ENCODE measurements at regions not wholly inside any gene's neighbourhood (a gene's known extent, or its start where the extent isn't known, plus 50 kb on each side); places are given as distances from the start of the nearest gene placed in this dataset.

DNA sequence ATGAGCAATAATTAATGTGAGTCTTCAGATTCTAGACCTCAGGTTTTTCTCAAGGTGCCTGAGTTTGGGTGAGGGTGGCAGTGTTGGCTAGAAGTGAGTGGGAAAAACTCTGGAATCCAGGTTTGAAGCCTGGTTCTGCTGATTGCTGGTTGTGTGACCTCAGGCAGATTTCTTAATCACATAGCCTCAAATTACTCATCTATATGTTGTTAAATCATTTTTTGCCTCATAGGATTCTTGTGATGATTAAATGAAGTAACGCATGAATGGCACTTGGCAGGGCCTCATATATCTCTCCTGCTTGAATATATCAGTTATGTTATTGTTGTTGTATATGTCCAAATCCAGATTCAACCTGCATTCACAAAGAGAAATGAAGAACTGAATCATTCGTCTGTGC is 60.5 kb downstream of the NR2F2 start:
- DNase-seq (ENCODE audit: low spot score in 2 of 2) (no peak), ATAC-seq (no peak)
- Mint-ChIP-seq H3K4me1 (no peaks in the 10 kb centered on the region), H3K27ac (no peak overlapping the region), H3K4me3 (no peak overlapping the region), H3K36me3 (no peaks in the 10 kb centered on the region), H3K9me3 (no peaks in the 10 kb centered on the region)

DNA sequence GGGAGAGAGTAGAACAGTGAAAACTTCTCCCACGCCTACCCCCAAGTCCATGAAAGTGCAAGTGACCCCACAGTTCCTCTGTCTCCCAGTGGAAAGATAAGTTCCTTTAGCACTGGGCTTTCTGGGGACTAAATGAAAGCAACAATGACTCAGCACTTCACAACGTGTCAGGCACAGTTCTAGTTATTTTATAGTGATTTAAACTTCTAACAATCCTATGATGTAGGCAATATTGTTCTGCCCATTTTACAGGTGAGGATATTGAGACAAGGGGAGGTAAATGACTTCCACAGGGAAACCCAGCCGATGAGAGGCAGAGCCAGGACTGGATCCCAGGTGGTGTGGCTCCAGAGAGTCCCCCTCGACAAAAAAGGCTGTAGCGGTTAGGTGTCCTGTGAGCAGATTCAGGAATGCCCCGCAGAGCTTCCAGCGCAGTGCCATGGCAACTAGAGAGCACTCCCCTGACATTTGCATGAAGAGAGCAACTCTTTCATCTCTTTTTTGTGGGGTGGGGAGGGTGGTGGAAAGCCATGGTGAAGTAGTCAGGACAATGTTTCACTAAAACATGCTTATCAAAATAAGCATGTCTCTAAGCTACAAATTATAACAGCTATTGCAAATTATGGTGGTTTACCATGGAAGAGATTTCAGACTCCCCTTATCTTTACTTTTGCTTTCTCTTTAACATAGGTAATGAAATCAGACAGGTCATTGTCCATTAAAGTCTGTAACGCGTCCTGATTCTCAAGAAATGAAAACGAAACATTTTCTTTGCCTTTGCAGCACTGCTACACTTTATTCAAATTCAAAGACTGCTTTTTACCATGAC is 62.1 kb downstream of the NR2F2 start:
- Mint-ChIP-seq H3K9me3 (no peaks in the 10 kb centered on the region), H3K27ac (no peak overlapping the region), H3K36me3 (no peaks in the 10 kb centered on the region), H3K4me1 (no peaks in the 10 kb centered on the region), H3K4me3 (no peak overlapping the region)
- ATAC-seq (no peak), DNase-seq (ENCODE audit: low spot score in 2 of 2) (no peak)

DNA sequence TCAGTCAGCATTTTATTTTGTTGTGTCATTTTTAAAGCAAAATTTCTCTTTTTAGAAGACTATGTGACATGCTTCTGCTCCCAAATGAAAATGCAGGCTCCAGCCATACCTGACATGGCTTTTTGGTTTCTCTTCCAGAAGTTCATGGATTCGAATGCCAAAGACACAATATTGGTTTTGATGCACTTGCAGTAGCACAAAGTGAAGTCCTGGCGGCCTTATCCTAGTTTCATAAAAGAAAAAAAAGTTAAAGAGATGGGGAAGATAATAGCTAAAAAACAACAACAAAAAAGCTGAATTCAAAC is 62.7 kb downstream of the NR2F2 start:
- Mint-ChIP-seq H3K4me3 (no peak overlapping the region), H3K36me3 (no peaks in the 10 kb centered on the region), H3K9me3 (no peaks in the 10 kb centered on the region), H3K27ac (no peak overlapping the region), H3K4me1 (no peaks in the 10 kb centered on the region)
- ATAC-seq: no peak
- DNase-seq (ENCODE audit: low spot score in 2 of 2): no peak

DNA sequence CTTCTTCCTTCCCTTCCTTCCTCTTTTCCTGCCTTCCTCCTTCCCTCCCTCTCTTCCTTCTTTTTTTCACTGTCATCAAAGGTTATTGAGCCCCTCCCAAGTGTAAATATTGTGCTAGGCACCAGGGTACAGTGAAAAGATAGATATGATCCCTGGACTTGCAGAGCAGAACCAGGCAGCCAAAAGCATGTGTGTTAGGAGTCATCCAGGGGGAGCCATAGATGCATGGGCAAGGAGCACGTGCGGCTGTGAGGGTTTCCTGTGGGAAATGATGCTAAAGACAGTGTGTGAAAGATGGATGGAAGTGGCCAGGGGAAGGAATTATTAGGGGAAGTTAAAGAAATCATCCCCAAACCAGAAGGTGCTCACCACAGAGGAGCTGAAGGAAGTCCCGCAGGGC is 65.2 kb downstream of the NR2F2 start:
- ATAC-seq (no peak), DNase-seq (ENCODE audit: low spot score in 2 of 2) (no peak)
- H3K4me3 Mint-ChIP-seq: no peak overlapping the region
- no peaks in the 10 kb centered on the region for H3K36me3 Mint-ChIP-seq
- no peaks in the 10 kb centered on the region for H3K4me1 Mint-ChIP-seq
- H3K27ac Mint-ChIP-seq: no peak overlapping the region
- H3K9me3 Mint-ChIP-seq: no peaks in the 10 kb centered on the region

DNA sequence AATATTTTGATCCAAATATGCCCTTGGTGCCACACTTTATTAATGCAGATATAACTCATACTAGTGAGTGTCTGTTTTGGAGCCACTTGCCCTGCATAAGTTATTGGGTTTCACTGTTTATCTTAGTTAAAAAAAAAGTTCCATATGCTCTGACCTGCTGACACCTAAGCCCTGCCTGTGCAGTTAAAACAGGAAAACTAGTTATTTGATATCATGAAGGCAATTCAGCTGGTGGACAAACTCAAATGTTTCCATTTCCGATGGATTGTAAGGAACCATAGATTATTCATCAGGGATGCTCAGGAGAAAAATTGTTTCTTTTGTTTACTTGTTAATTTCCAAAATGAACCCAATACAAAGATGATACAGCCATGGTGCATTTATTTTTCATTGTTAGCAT is 68.3 kb downstream of the NR2F2 start:
- no peaks in the 10 kb centered on the region for H3K4me1 Mint-ChIP-seq
- H3K36me3 Mint-ChIP-seq: no peaks in the 10 kb centered on the region
- H3K27ac Mint-ChIP-seq: no peak overlapping the region
- no peak for ATAC-seq
- H3K4me3 Mint-ChIP-seq: no peak overlapping the region
- DNase-seq (ENCODE audit: low spot score in 2 of 2): no peak
- H3K9me3 Mint-ChIP-seq: peaks cover 3% of the 10 kb centered on the region

DNA sequence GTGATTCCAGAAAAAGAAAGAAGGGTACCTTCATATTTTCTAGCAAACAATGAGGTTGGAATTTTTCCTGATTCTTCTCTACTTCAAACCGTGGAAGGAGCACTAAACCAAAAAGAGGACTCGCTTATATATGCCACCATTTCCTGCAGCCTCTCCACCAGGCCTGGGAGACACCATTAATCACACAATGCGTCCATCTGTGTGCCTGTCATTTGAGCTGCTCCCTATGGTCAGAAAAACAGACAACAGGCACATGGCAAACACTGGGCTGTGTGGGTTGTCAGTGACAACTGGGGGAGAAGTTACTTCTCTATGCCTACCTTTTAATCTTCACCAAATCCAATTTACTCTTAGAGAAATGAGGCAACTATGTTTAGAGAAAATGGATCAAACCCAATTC is 71.9 kb downstream of the NR2F2 start:
- DNase-seq (ENCODE audit: low spot score in 2 of 2) (no peak), ATAC-seq (no peak)
- Mint-ChIP-seq H3K4me1 (no peaks in the 10 kb centered on the region), H3K9me3 (peaks cover 3% of the 10 kb centered on the region), H3K27ac (no peak overlapping the region), H3K4me3 (no peak overlapping the region), H3K36me3 (no peaks in the 10 kb centered on the region)

DNA sequence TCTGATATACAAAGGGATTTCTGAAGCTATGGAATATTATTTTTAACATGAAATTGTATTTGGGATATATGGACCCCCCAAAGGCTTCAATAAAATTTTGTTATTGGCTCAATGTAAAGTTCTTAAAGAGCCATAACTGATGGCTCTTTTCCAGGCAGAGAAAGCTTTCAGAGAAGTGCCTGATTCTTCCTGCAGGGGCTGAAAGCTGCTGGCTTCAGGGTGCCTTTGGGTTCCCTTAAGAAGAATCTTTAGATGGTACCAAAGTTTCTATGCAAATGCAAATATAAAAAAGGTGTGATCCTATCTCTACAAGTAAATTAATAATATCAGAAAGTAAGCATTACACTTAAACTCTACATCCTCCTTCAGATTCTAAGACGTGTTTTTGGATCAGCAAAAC is 72.6 kb downstream of the NR2F2 start:
- Mint-ChIP-seq H3K9me3 (peaks cover 3% of the 10 kb centered on the region), H3K27ac (no peak overlapping the region), H3K4me1 (no peaks in the 10 kb centered on the region), H3K4me3 (no peak overlapping the region), H3K36me3 (no peaks in the 10 kb centered on the region)
- DNase-seq (ENCODE audit: low spot score in 2 of 2) (no peak), ATAC-seq (no peak)

DNA sequence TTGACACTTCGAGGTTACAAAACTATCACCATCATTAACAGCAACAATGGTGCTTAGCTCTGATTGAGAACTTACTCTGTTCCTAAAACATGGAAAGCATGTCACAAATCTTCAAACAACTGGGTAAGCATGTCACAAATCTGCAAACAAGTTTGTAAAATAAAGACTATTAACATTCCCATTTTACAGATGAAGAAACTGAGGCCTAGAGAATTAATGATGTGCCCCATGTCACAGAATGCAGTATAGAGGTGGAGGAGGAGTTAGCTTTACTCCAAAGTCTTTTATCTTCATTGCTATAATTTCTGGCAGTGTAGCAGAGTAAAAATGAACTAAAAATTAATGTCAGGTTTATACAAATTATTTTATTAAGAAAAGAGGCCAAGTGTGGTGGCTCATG is 73.4 kb downstream of the NR2F2 start:
- Mint-ChIP-seq H3K4me3 (no peak overlapping the region), H3K4me1 (no peaks in the 10 kb centered on the region), H3K36me3 (no peaks in the 10 kb centered on the region), H3K9me3 (peaks cover 3% of the 10 kb centered on the region), H3K27ac (no peak overlapping the region)
- ATAC-seq: no peak
- no peak for DNase-seq (ENCODE audit: low spot score in 2 of 2)

DNA sequence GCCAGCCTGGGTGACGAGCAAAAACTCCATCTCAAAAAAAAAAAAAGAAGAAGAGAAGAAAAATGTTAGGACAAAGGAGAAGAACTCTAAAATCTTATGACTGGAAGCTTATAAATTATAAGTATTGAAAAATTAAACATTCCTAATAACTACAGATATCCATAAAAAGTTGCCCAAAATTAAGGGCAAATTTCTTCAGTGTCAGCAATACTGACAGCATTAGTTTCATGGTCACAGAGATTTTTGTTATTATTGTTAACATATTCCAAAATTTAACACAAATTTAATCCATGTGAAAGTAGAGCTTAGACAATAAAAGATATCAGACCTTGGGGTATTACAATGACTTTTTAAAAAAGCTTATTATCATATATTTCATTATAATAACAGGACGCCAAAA is 74.1 kb downstream of the NR2F2 start:
- H3K4me3 Mint-ChIP-seq: no peak overlapping the region
- no peaks in the 10 kb centered on the region for H3K36me3 Mint-ChIP-seq
- H3K4me1 Mint-ChIP-seq: no peaks in the 10 kb centered on the region
- peaks cover 3% of the 10 kb centered on the region for H3K9me3 Mint-ChIP-seq
- no peak for DNase-seq (ENCODE audit: low spot score in 2 of 2)
- H3K27ac Mint-ChIP-seq: no peak overlapping the region
- no peak for ATAC-seq

DNA sequence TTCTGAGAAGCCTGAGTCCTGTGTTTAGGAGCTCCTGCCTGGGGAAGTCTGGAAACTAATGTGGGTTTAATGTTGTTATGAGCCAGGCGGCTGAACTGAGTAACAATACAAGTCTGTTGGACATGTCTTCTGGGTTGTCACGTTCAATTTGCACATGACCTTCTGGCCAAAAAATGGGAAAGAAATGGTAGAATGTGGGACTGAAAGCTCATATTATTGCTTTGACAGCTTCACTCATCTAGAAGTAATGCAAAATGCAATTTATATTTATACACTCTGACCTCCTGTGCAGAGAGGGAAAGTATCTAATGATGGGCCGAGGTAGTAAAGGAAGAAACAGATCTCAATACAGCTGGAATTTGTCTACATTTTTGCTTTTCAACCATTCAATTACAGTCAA is 75.8 kb downstream of the NR2F2 start:
- Mint-ChIP-seq H3K36me3 (no peaks in the 10 kb centered on the region), H3K27ac (no peak overlapping the region), H3K4me3 (no peak overlapping the region), H3K9me3 (peaks cover 3% of the 10 kb centered on the region), H3K4me1 (no peaks in the 10 kb centered on the region)
- no peak for DNase-seq (ENCODE audit: low spot score in 2 of 2)
- ATAC-seq: no peak

DNA sequence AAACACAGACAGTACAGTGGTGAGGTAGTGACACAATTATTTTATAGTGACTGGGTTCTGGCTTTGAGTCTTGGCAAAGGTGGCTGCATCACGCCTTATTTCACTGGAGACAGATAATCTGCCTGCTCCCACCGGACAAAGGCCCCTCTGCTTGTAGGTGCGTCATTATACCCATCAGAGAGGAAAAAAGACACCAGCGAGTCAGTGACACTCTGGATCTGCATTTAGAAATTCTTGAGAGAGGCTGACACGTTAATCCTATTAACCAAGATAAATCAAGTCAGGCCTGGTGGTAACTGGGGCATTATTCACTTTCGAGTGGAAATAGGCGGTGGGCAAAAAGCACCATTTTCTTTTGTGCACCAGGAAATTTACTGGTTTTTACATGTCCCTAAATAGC is 76.2 kb downstream of the NR2F2 start:
- Mint-ChIP-seq H3K36me3 (no peaks in the 10 kb centered on the region), H3K4me1 (no peaks in the 10 kb centered on the region), H3K9me3 (peaks cover 3% of the 10 kb centered on the region), H3K4me3 (no peak overlapping the region), H3K27ac (no peak overlapping the region)
- DNase-seq (ENCODE audit: low spot score in 2 of 2): no peak
- no peak for ATAC-seq

DNA sequence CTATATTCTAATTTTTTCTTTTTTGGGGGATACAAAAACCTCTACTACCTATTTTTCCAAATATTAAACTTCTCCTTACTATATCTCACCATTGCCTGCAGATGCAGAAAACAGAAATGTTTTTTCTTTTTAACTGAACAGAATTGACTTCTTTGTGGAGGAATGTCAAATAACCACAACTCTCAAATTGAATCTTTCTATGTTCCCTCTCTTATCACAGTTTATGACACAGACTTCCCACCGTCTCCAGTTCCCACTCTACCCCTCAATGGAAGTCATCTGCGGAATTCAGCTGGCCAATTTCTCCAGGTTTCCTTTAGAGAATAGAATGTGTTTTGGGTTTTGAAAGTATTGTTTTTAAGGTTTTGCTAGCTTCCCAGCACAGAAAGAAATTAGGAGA is 77.0 kb downstream of the NR2F2 start:
- Mint-ChIP-seq H3K4me1 (no peaks in the 10 kb centered on the region), H3K9me3 (no peaks in the 10 kb centered on the region), H3K27ac (no peak overlapping the region), H3K4me3 (no peak overlapping the region), H3K36me3 (no peaks in the 10 kb centered on the region)
- ATAC-seq (no peak), DNase-seq (ENCODE audit: low spot score in 2 of 2) (no peak)

DNA sequence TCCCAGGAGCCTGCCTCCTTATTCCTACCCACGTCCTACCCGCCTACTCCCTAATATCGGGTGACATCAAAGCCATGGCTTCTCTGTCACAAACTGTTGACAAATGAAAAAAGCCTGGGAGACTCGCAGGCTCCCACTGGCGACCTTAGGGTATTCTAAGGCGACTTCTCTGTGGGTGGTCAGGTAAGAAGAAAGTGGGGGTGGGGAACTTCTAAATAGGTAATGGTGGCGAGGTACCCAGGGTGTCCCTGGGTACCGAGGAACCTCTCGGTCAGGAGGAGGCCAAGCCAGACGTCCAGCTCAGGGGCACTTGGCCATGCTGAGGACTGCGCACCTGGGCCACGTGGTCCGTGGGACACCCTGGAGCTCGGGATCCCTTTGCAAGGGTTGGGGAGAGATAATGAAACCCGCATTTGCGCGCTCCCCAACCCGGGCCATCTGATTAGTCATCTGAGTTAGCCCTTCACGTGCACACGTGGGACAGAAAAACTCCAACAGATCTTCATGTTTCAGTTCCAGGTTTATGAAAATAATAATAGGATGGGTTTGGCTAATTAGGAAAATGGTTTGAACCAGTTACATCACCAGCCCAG is 78.2 kb downstream of the NR2F2 start:
- Mint-ChIP-seq H3K36me3 (no peaks in the 10 kb centered on the region), H3K4me3 (no peak overlapping the region), H3K9me3 (no peaks in the 10 kb centered on the region), H3K4me1 (no peaks in the 10 kb centered on the region), H3K27ac (no peak overlapping the region)
- ATAC-seq (no peak), DNase-seq (ENCODE audit: low spot score in 2 of 2) (no peak)

DNA sequence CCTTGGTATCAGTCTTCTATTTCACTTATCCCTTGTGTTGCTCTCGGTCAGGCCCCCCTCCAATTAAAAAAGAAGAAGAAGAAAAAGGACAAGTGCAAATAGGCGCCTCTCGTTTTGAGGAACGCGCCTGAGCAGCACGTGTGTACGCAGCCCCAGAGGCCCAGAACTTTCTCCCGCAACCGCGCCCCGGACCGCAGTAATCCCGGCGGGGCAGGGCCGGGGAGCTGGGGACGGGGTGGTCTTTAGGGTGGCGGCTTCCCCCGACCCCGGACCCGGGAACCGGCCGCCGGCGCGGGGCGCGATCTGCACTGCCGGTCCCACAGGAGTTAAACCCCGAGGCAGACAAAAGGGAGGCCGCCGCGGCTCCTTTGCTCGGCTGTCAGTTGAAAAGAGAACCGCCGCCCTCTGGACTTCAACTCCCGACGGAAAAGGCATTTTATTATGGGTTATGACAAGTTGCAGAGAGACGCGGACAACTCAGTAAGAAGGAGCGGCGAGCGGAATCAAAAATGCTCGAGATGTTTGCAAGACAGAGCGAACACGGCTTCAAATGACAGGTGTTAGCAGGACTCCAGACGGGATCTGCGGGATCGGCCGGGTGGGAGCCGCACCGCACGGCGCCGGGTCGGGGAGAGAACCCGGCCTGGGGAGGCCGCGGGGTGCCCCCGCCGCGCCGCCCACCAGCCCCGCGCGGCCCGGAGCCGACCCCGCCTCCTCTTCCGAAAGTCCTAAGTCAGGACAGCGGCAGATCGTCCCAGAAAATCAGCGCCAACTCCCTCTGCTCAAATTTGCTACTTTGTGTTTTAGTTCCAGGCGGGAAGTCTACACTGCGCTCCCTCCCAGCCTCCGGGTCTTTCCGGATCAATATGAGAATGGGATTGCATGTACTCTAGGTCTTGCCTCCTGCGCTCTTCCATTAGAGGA is 79.0 kb downstream of the NR2F2 start:
- ATAC-seq (no peak), DNase-seq (ENCODE audit: low spot score in 2 of 2) (no peak)
- no peak overlapping the region for H3K4me3 Mint-ChIP-seq
- no peaks in the 10 kb centered on the region for H3K9me3 Mint-ChIP-seq
- no peaks in the 10 kb centered on the region for H3K4me1 Mint-ChIP-seq
- H3K36me3 Mint-ChIP-seq: no peaks in the 10 kb centered on the region
- no peak overlapping the region for H3K27ac Mint-ChIP-seq

DNA sequence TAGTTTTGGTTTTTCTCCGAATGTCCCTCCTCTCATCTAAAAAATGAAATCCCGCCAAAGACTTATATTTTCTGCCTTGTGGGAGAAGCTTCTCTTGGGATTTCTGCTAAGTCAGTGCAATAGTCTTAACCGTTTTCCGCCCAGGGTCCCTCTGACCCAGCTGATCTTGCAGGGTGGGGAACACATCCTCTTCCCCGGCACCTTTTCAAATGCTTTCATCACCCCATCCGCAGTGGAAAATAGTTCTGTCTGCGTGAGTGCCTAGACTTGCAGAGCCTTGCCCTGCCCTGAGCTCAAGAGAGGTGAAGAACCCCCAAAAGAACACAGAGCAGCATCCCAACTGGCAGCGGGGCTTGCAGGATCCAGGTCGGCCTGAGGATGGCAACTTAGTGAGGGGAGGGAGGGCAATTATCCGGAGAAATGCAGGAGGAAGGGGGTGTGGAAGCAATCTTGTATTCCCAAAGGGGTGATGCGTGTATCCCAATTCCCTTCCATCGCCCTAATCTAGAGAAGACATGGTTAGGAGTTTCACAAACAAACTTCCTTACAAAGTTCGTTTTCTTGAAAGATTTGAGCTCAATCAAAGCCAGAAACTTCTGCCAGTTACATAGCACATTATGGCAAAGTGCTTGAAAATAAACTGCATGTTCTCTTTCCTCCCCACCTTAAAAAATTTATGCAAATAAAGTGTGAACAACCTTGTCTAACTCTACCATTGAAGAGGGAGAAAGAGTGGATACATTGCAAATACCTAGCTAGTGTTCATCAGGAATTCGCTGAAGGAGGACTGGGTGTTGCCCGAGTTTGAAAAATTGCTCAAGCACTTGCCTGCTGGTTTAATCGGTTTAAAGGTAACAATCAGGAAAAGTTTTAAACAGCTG is 79.9 kb downstream of the NR2F2 start:
- Mint-ChIP-seq H3K36me3 (no peaks in the 10 kb centered on the region), H3K27ac (no peak overlapping the region), H3K9me3 (no peaks in the 10 kb centered on the region), H3K4me3 (no peak overlapping the region), H3K4me1 (no peaks in the 10 kb centered on the region)
- ATAC-seq: no peak
- no peak for DNase-seq (ENCODE audit: low spot score in 2 of 2)

Data from stimulated activated effector memory CD8-positive, alpha-beta T cell treated with anti-CD3 and anti-CD28 coated beads, Interleukin-12 subunit alpha, Interleukin-12 subunit beta, amount 100 ng/mL, for 72 hours (primary cell).